ENCODE measurements at regions not wholly inside any gene's neighbourhood (a gene's known extent, or its start where the extent isn't known, plus 50 kb on each side); places are given as distances from the start of the nearest gene placed in this dataset.

- TF ChIP-seq CTCF (IDR thresholded peaks at IDR 0.05; ENCODE audit: low read length) (no peak), EZH2 (IDR thresholded peaks at IDR 0.05; ENCODE audit: borderline replicate concordance, low read length) (no peak)
Measured at GRCh38 chr6:167399599-167399998, 74.7 kb downstream of the TTLL2 start.

Data from OCI-LY1 (cell line).